PC-9 (cell line): ENCODE measurements at regions not wholly inside any gene's neighbourhood (a gene's known extent, or its start where the extent isn't known, plus 50 kb on each side); places are given as distances from the start of the nearest gene placed in this dataset.

Source experiments
- BruUV-seq: library from RNA; stranded (reverse); fragments of 400-500 nt; replicated peaks from 2 replicates; lab custom pipeline; 2021; lab: Mats Ljungman, UMichigan
- CTCF ChIA-PET: fragments of 300-600 bp; sonication (Branson Sonifier 250); formaldehyde crosslinking; loops from one replicate; lab custom pipeline; 2022; ENCODE audit warnings: antibody characterized with exemption; lab: Charles Lee
- POLR2A ChIA-PET: fragments of 300-600 bp; sonication (Branson Sonifier 250); formaldehyde crosslinking; loops from one replicate; lab custom pipeline; 2022; ENCODE audit warnings: antibody characterized with exemption; ENCODE audit not compliant: unreplicated experiment; lab: Charles Lee
- DNase-seq, 2 experiments: peaks; one replicate each; pipeline versions ENCODE4 v3.0.0 to v3.0.0-alpha.2; 2015 to 2022; ENCODE audit warnings: mixed read lengths in 1 of 2
- H2AFZ ChIP-seq: fragments of 200-600 bp; sonication (generic); 2 replicates; pipeline ENCODE4 v1.8.1; 2017; ENCODE audit warnings: antibody characterized with exemption
- H3F3A ChIP-seq: fragments of 200-600 bp; sonication (generic); 2 replicates; pipeline ENCODE4 v1.8.1; 2017; ENCODE audit warnings: antibody characterized with exemption, mild to moderate bottlenecking, low read depth; ENCODE audit not compliant: insufficient read depth
- H3K27ac ChIP-seq: fragments of 200-600 bp; sonication (generic); 2 replicates; pipeline ENCODE4 v1.6.1; 2016; ENCODE audit warnings: mixed run types
- H3K27me3 ChIP-seq: fragments of 200-600 bp; sonication (generic); 2 replicates; pipeline ENCODE4 v1.6.1; 2016; ENCODE audit warnings: low read depth, mixed run types; ENCODE audit not compliant: insufficient read depth
- H3K36me3 ChIP-seq: fragments of 200-600 bp; sonication (generic); 2 replicates; pipeline ENCODE4 v1.6.1; 2016; ENCODE audit warnings: low read depth, mixed run types
- H3K4me1 ChIP-seq: fragments of 200-600 bp; sonication (generic); replicated peaks from 2 replicates; pipeline ENCODE4 v1.6.1; 2016; ENCODE audit warnings: mixed run types; ENCODE audit not compliant: insufficient read depth
- H3K4me2 ChIP-seq: fragments of 200-600 bp; sonication (generic); 2 replicates; pipeline ENCODE4 v1.6.1; 2017; ENCODE audit warnings: mixed run types
- H3K4me3 ChIP-seq: fragments of 200-600 bp; sonication (generic); 2 replicates; pipeline ENCODE4 v1.6.1; 2016; ENCODE audit warnings: mixed run types
- H3K79me2 ChIP-seq: fragments of 200-600 bp; sonication (generic); 2 replicates; pipeline ENCODE4 v1.6.1; 2017; ENCODE audit warnings: low read depth, mixed run types
- H3K9me2 ChIP-seq: fragments of 200-600 bp; sonication (generic); 2 replicates; pipeline ENCODE4 v1.8.1; 2017; ENCODE audit warnings: mild to moderate bottlenecking; ENCODE audit not compliant: insufficient read depth
- H3K9me3 ChIP-seq: fragments of 200-600 bp; sonication (generic); 2 replicates; pipeline ENCODE4 v1.8.1; 2016; ENCODE audit warnings: low read depth; ENCODE audit not compliant: insufficient read depth
- H4K20me1 ChIP-seq: fragments of 200-600 bp; sonication (generic); 2 replicates; pipeline ENCODE4 v1.8.1; 2017; ENCODE audit not compliant: insufficient read depth
- EZH2 ChIP-seq: fragments of 200-600 bp; sonication (generic); IDR thresholded peaks from 2 replicates; pipeline ENCODE4 v1.8.0; 2017; ENCODE audit warnings: antibody characterized with exemption, low read depth
- intact Hi-C: fragments of 100-400 bp; cut with micrococcal nuclease; formaldehyde crosslinking; loops from one replicate; pipeline ENCODE4 v1.10.0; 2022; ENCODE audit not compliant: unreplicated experiment
- TF ChIP-seq, protein P1 (sequence below): fragments of 200-600 bp; sonication (generic); conservative IDR thresholded peaks from 2 replicates; pipeline ENCODE4 v1.6.1; 2017; ENCODE audit warnings: mixed run types, antibody characterized with exemption, mild to moderate bottlenecking, moderate library complexity

DNA sequence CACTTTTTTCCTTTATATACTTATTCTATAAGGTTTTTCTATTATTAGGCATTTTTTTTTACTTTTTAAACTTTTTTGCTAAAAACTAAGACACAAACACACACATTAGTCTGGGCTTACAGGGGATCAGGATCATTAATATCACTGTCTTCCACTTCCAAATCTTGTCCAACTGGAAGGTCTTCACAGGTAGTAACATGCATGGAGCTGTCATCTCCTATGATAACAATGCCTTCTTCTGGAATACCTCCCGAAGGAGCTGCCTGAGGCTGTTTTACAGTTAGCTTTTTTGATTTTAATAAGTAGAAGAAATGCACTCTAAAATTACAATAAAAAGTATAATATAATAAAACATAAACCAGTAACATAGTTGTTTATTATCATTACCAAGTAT is 345.5 kb upstream of the PTGER4 start:
- no peaks in the 10 kb centered on the region for H4K20me1 ChIP-seq
- ChIA-PET POLR2A (interaction anchor here (0.6 kb wide), 1 partner anchor 375 kb away, joined by 3 read pairs; no protein-coding TSS in a partner anchor), CTCF (no interaction called here)
- H2AFZ ChIP-seq = no peak overlapping the region
- H3K4me1 ChIP-seq = no peaks in the 10 kb centered on the region
- H3K79me2 ChIP-seq = no peaks in the 10 kb centered on the region
- H3K36me3 ChIP-seq = no peaks in the 10 kb centered on the region
- no peak overlapping the region for H3K4me2 ChIP-seq
- peak in 1 of 2 experiments; percentile 13 for DNase-seq
- no peaks in the 10 kb centered on the region for H3K27me3 ChIP-seq
- no peak overlapping the region for H3K4me3 ChIP-seq
- intact Hi-C loops = no loop called here
- no peaks in the 10 kb centered on the region; the same call in 1 of the 2 replicates for H3K9me3 ChIP-seq
- BruUV-seq = no TSS peak
- no peak overlapping the region for H3K27ac ChIP-seq
- no peaks in the 10 kb centered on the region for H3F3A ChIP-seq
- TF ChIP-seq, protein P1, sequence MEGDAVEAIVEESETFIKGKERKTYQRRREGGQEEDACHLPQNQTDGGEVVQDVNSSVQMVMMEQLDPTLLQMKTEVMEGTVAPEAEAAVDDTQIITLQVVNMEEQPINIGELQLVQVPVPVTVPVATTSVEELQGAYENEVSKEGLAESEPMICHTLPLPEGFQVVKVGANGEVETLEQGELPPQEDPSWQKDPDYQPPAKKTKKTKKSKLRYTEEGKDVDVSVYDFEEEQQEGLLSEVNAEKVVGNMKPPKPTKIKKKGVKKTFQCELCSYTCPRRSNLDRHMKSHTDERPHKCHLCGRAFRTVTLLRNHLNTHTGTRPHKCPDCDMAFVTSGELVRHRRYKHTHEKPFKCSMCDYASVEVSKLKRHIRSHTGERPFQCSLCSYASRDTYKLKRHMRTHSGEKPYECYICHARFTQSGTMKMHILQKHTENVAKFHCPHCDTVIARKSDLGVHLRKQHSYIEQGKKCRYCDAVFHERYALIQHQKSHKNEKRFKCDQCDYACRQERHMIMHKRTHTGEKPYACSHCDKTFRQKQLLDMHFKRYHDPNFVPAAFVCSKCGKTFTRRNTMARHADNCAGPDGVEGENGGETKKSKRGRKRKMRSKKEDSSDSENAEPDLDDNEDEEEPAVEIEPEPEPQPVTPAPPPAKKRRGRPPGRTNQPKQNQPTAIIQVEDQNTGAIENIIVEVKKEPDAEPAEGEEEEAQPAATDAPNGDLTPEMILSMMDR = no peak
- TF ChIP-seq EZH2 = no peak
- no peaks in the 10 kb centered on the region; the same call in 1 of the 2 replicates for H3K9me2 ChIP-seq

DNA sequence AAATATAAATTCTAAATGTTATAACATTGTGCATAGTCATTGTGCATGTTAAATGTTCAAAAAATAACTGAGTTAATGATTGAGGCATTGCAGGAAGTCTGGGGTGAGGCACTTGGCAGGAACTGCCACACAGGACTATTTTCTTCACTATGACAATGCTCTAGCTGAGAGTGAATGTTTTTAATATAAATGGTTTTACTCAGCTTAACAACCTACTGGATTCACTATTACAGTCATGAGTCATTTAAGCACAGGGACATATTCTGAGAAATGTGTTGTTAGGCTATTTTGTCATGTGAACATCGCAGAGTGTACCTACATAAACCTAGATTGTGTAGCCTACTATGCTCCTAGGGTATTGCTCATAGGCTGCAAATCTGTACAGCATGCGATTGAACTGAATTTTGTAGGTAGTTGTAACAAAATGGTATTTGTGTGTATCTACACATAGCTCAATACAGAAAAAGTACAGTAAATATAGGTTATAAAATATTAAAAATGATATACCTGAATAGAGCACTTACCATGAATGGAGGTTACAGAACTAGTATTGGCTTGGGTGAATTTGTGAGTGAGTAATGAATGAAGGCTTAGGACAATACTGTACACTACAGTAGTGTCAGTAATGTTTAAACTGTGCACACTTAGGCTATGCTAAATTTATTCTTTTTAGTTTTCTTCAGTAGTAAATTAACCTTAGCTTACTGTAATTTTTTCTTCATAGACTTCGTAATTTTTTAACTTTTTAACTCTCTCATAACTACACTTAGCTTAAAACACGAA is 346.1 kb upstream of the PTGER4 start:
- H3K9me2 ChIP-seq = no peaks in the 10 kb centered on the region; the same call in 1 of the 2 replicates
- POLR2A ChIA-PET = interaction anchor here (0.6 kb wide), 1 partner anchor 375 kb away, joined by 3 read pairs; no protein-coding TSS in a partner anchor
- H3K79me2 ChIP-seq = no peaks in the 10 kb centered on the region
- no peak overlapping the region for H3K27ac ChIP-seq
- H3K4me2 ChIP-seq = no peak overlapping the region
- no peaks in the 10 kb centered on the region for H3K36me3 ChIP-seq
- H4K20me1 ChIP-seq = no peaks in the 10 kb centered on the region
- H2AFZ ChIP-seq = no peak overlapping the region
- H3K27me3 ChIP-seq = no peaks in the 10 kb centered on the region
- TF ChIP-seq EZH2 = no peak
- TF ChIP-seq, protein P1 = no peak
- no TSS peak for BruUV-seq
- H3K4me3 ChIP-seq = no peak overlapping the region
- H3K4me1 ChIP-seq = no peaks in the 10 kb centered on the region
- CTCF ChIA-PET = no interaction called here
- no peaks in the 10 kb centered on the region for H3F3A ChIP-seq
- intact Hi-C loops = no loop called here
- peak in 1 of 2 experiments; percentile 4 for DNase-seq
- H3K9me3 ChIP-seq = no peaks in the 10 kb centered on the region; the same call in 1 of the 2 replicates

- CTCF ChIA-PET = no interaction called here
- no peak overlapping the region for H2AFZ ChIP-seq
- H3K27me3 ChIP-seq = no peaks in the 10 kb centered on the region
- no peaks in the 10 kb centered on the region for H3K79me2 ChIP-seq
- no peak overlapping the region for H3K4me3 ChIP-seq
- no peak overlapping the region for H3K27ac ChIP-seq
- no peaks in the 10 kb centered on the region for H3K36me3 ChIP-seq
- POLR2A ChIA-PET = no interaction called here
- H3K4me2 ChIP-seq = no peak overlapping the region
- no peaks in the 10 kb centered on the region for H3F3A ChIP-seq
- H3K9me3 ChIP-seq = no peaks in the 10 kb centered on the region; the same call in 1 of the 2 replicates
- no peaks in the 10 kb centered on the region for H3K4me1 ChIP-seq
- TF ChIP-seq, protein P1 = no peak
- no peak for TF ChIP-seq EZH2
- intact Hi-C loops = no loop called here
- no TSS peak for BruUV-seq
- no peaks in the 10 kb centered on the region; the same call in 1 of the 2 replicates for H3K9me2 ChIP-seq
- no peaks in the 10 kb centered on the region for H4K20me1 ChIP-seq
- no peak for DNase-seq
Observed at GRCh38 chr5:40332970-40333369, 346.7 kb upstream of the PTGER4 start.
